H1 (cell line): ENCODE measurements at regions not wholly inside any gene's neighbourhood (a gene's known extent, or its start where the extent isn't known, plus 50 kb on each side); places are given as distances from the start of the nearest gene placed in this dataset.

Experiments used
- CTCF ChIA-PET: fragments of 300-600 bp; sonication (Branson Sonifier 250); formaldehyde crosslinking; loops from one replicate; lab custom pipeline; 2021; ENCODE audit not compliant: partially characterized antibody; lab: Charles Lee
- POLR2A ChIA-PET: fragments of 300-600 bp; sonication (Branson Sonifier 250); formaldehyde crosslinking; loops from one replicate; lab custom pipeline; 2021; ENCODE audit warnings: inconsistent platforms; ENCODE audit not compliant: partially characterized antibody; lab: Charles Lee
- DNase-seq, 2 experiments: peaks; one replicate each; pipeline versions ENCODE4 v3.0.0 to v3.0.0-alpha.2; 2010 to 2022; ENCODE audit warnings: low spot score in 2 of 2, low read depth in 1 of 2, mixed read lengths in 1 of 2
- FAIRE-seq: peaks from 2 replicates; lab custom pipeline; 2011; peaks lifted over from hg19 to GRCh38; lab: Jason Lieb, UNC
- H2AFZ ChIP-seq: 2 replicates; pipeline ENCODE4 v1.8.1; 2012; ENCODE audit warnings: low read length, inconsistent platforms
- H2AK5ac ChIP-seq: 2 replicates; pipeline ENCODE4 v1.6.1; 2013; ENCODE audit warnings: low read depth, low read length
- H2BK120ac ChIP-seq: replicated peaks from 2 replicates; pipeline ENCODE3; 2013; ENCODE audit warnings: low read depth, low read length, inconsistent platforms
- H2BK12ac ChIP-seq: 2 replicates; pipeline ENCODE4 v1.6.1; 2013; ENCODE audit warnings: low read depth, low read length
- H2BK15ac ChIP-seq: 2 replicates; pipeline ENCODE4 v1.6.1; 2013; ENCODE audit warnings: low read length
- H2BK20ac ChIP-seq: 2 replicates; pipeline ENCODE4 v1.6.1; 2013; ENCODE audit warnings: low read length
- H2BK5ac ChIP-seq: 2 replicates; pipeline ENCODE4 v1.6.1; 2013; ENCODE audit warnings: low read depth, low read length
- H3K14ac ChIP-seq: 2 replicates; pipeline ENCODE4 v1.6.1; 2013; ENCODE audit warnings: inconsistent platforms; ENCODE audit not compliant: insufficient read length
- H3K18ac ChIP-seq: 2 replicates; pipeline ENCODE4 v1.6.1; 2013; ENCODE audit warnings: low read length; ENCODE audit errors: extremely low read depth
- H3K23ac ChIP-seq: 2 replicates; pipeline ENCODE4 v1.6.1; 2013; ENCODE audit warnings: inconsistent platforms; ENCODE audit not compliant: insufficient read length
- H3K23me2 ChIP-seq: 2 replicates; pipeline ENCODE4 v1.6.1; 2013; ENCODE audit warnings: low read depth, low read length
- H3K27ac ChIP-seq: 2 replicates; pipeline ENCODE4 v1.6.1; 2011; ENCODE audit warnings: low read depth, low read length, inconsistent platforms
- H3K27me3 ChIP-seq, 4 experiments: replicated peaks in 1 of 4; 1 replicate in 1 of 4; 2 replicates in 3 of 4; pipeline versions ENCODE4 v1.6.1 to v1.8.1; 2011 to 2013; ENCODE audit warnings: low read length in 3 of 4, mild to moderate bottlenecking in 3 of 4, inconsistent platforms in 2 of 4, mixed read lengths in 2 of 4, moderate library complexity in 1 of 4; ENCODE audit not compliant: control insufficient read depth in 3 of 4, insufficient read depth in 3 of 4; ENCODE audit errors: extremely low read depth in 1 of 4
- H3K36me3 ChIP-seq, 4 experiments: 2 replicates each; pipeline versions ENCODE4 v1.6.1 to v1.8.1; 2011 to 2013; ENCODE audit warnings: mild to moderate bottlenecking in 4 of 4, low read length in 3 of 4, moderate library complexity in 2 of 4, control low read depth in 1 of 4, inconsistent platforms in 1 of 4; ENCODE audit not compliant: insufficient read depth in 4 of 4, control insufficient read depth in 2 of 4
- H3K4ac ChIP-seq: replicated peaks from 2 replicates; pipeline ENCODE3; 2013; ENCODE audit warnings: low read length, low read depth, mixed read lengths, inconsistent platforms; ENCODE audit not compliant: insufficient read length
- H3K4me1 ChIP-seq, 4 experiments: replicated peaks in 1 of 4; 1 replicate in 1 of 4; 2 replicates in 3 of 4; pipeline versions ENCODE4 v1.6.1 to v1.8.1; 2011 to 2013; ENCODE audit warnings: low read length in 3 of 4, inconsistent platforms in 2 of 4, mixed read lengths in 1 of 4; ENCODE audit not compliant: insufficient read depth in 4 of 4, control insufficient read depth in 3 of 4
- H3K4me2 ChIP-seq, 2 experiments: 2 replicates each; pipeline versions ENCODE4 v1.6.1 to v1.8.1; 2011 to 2013; ENCODE audit warnings: low read depth in 2 of 2, low read length in 2 of 2, control low read depth in 1 of 2, inconsistent platforms in 1 of 2, mild to moderate bottlenecking in 1 of 2; ENCODE audit not compliant: insufficient read depth in 1 of 2
- H3K4me3 ChIP-seq, 4 experiments: fragments of 200-600, 300-600 bp in 1 of 4; sonication (generic), shearing (Covaris generic), sonication (Bioruptor Twin) in 1 of 4; 2 replicates each; pipeline versions ENCODE4 v1.5.1 to v1.8.1; 2011 to 2016; ENCODE audit warnings: low read length in 4 of 4, low read depth in 3 of 4, control low read depth in 2 of 4, inconsistent platforms in 2 of 4, mild to moderate bottlenecking in 2 of 4, mixed read lengths in 1 of 4, moderate library complexity in 1 of 4; ENCODE audit not compliant: insufficient read depth in 2 of 4; ENCODE audit errors: extremely low read depth in 1 of 4
- H3K56ac ChIP-seq: replicated peaks from 2 replicates; pipeline ENCODE3; 2013; ENCODE audit warnings: low read depth, mild to moderate bottlenecking, mixed read lengths, low read length, inconsistent platforms; ENCODE audit not compliant: insufficient read length
- H3K79me1 ChIP-seq: 2 replicates; pipeline ENCODE4 v1.6.1; 2013; ENCODE audit warnings: low read depth, low read length, control low read depth
- H3K79me2 ChIP-seq, 2 experiments: 2 replicates each; pipeline versions ENCODE4 v1.6.1 to v1.8.1; 2012 to 2013; ENCODE audit warnings: low read length in 2 of 2, mild to moderate bottlenecking in 2 of 2, inconsistent platforms in 1 of 2; ENCODE audit not compliant: insufficient read depth in 2 of 2, control insufficient read depth in 1 of 2
- H3K9ac ChIP-seq, 4 experiments: replicated peaks in 1 of 4; 1 replicate in 1 of 4; 2 replicates in 3 of 4; pipeline versions ENCODE4 v1.6.1 to v1.8.1; 2011 to 2013; ENCODE audit warnings: low read depth in 3 of 4, low read length in 3 of 4, control low read depth in 2 of 4, mild to moderate bottlenecking in 2 of 4, moderate library complexity in 2 of 4, inconsistent platforms in 1 of 4; ENCODE audit errors: extremely low read depth in 1 of 4
- H3K9me3 ChIP-seq, 2 experiments: 2 replicates each; pipeline versions ENCODE4 v1.6.1 to v1.8.1; 2012 to 2013; ENCODE audit warnings: mild to moderate bottlenecking in 2 of 2, moderate library complexity in 2 of 2, control low read depth in 1 of 2, inconsistent platforms in 1 of 2, low read depth in 1 of 2, low read length in 1 of 2, mixed read lengths in 1 of 2; ENCODE audit not compliant: insufficient read depth in 2 of 2
- H4K20me1 ChIP-seq, 2 experiments: replicated peaks in 1 of 2; 2 replicates each; pipeline versions ENCODE3 to v1.8.1; 2011 to 2013; ENCODE audit warnings: inconsistent platforms in 2 of 2, low read length in 2 of 2, mild to moderate bottlenecking in 1 of 2; ENCODE audit not compliant: insufficient read depth in 2 of 2, control insufficient read depth in 1 of 2
- H4K5ac ChIP-seq: 2 replicates; pipeline ENCODE4 v1.6.1; 2013; ENCODE audit warnings: low read length, low read depth, mixed read lengths, inconsistent platforms; ENCODE audit not compliant: insufficient read length
- H4K8ac ChIP-seq: 2 replicates; pipeline ENCODE4 v1.8.0; 2013; ENCODE audit warnings: mild to moderate bottlenecking, moderate library complexity, low read length, inconsistent platforms; ENCODE audit not compliant: insufficient read depth; ENCODE audit errors: extremely low read depth
- H4K91ac ChIP-seq: replicated peaks from 2 replicates; pipeline ENCODE3; 2013; ENCODE audit warnings: low read length, mixed read lengths, inconsistent platforms; ENCODE audit not compliant: insufficient read length
- NANOG ChIP-seq: IDR thresholded peaks from 2 replicates; pipeline ENCODE4 v1.6.1; 2011; ENCODE audit warnings: low read length, low read depth, mild to moderate bottlenecking, inconsistent platforms; ENCODE audit not compliant: insufficient read depth, poor library complexity, severe bottlenecking
- TAF7 ChIP-seq: optimal IDR thresholded peaks from 2 replicates; pipeline ENCODE3; 2011; ENCODE audit warnings: low read depth, mild to moderate bottlenecking, inconsistent platforms, low read length, moderate library complexity, borderline replicate concordance
- WGBS, 2 experiments: shearing (Covaris generic) in 1 of 2; methylation state at CpG; one replicate each; pipeline versions ENCODE4 v1.1.6 to v1.1.7; 2013 to 2015; ENCODE audit warnings: low lambda C conversion rate in 2 of 2, mixed read lengths in 2 of 2, inconsistent platforms in 1 of 2, low coverage in 1 of 2, missing lambda C conversion rate in 1 of 2; ENCODE audit not compliant: insufficient replicate concordance in 2 of 2, insufficient coverage in 1 of 2, insufficient read length in 1 of 2; ENCODE audit errors: extremely low coverage in 1 of 2, missing lambda C conversion rate in 1 of 2; 5-methylcytosine and 5-hydroxymethylcytosine counted together

DNA sequence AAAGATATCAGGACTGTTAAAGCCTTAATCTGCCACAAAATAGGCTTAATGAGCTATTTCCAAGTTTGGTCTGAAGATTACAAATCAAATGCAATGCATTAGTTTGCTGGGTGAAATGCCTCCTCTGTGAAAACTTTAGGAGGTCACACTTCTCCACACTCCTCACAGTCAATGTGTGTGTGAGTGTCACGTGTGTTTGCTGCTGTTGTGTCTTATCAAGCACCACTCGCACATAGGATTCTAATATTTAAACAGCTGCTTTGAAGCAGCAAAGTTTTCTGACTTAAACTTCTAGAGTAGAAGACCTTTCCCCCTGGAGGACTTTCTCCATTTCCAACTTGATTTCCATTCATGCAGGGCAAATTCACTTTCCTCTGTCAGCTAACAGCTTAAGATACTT is 203.2 kb upstream of the PEX5L start:
- FAIRE-seq, result no peak
- Histone ChIP-seq H2BK20ac (no peak overlapping the region), H3K56ac (no peak overlapping the region)

More for the DNA sequence above, 203.2 kb upstream of the PEX5L start:
- H2BK15ac ChIP-seq, result no peak overlapping the region
- H3K9me3 ChIP-seq, result peaks cover 5 to 7% of the 10 kb centered on the region in 2 experiments; a peak in 3 of 4 replicates
- CTCF ChIA-PET, result interaction anchor here (1.1 kb wide), 2 partner anchors 11 to 367 kb away, joined by 3 read pairs; no protein-coding TSS in a partner anchor
- no peak overlapping the region for H2BK5ac ChIP-seq
- no peak overlapping the region for H3K4me3 ChIP-seq
- no peak overlapping the region for H3K27ac ChIP-seq
- H3K23ac ChIP-seq, result peak overlapping the region; percentile 27
- no peak overlapping the region for H4K8ac ChIP-seq
- no peak for DNase-seq
- POLR2A ChIA-PET, result no interaction called here
- H2AK5ac ChIP-seq, result no peak overlapping the region
- no peak overlapping the region for H3K4me2 ChIP-seq
- no peaks in the 10 kb centered on the region for H3K4me1 ChIP-seq
- H2BK12ac ChIP-seq, result no peak overlapping the region
- H3K18ac ChIP-seq, result no peak overlapping the region
- H3K14ac ChIP-seq, result no peak overlapping the region
- H2BK120ac ChIP-seq, result no peak overlapping the region
- WGBS, 2 experiments, result 83% methylated on average over 2 of the region's 2 CpGs; no CpG with 5 or more reads in 1 of the 2 experiments
- TF ChIP-seq NANOG (no peak), TAF7 (no peak)
- H3K23me2 ChIP-seq, result no peaks in the 10 kb centered on the region
- no peak overlapping the region for H2AFZ ChIP-seq
- H3K27me3 ChIP-seq, result no peaks in the 10 kb centered on the region
- no peak overlapping the region for H4K91ac ChIP-seq
- H3K4ac ChIP-seq, result no peak overlapping the region
- H4K5ac ChIP-seq, result no peak overlapping the region
- H4K20me1 ChIP-seq, result no peaks in the 10 kb centered on the region
- no peaks in the 10 kb centered on the region for H3K79me2 ChIP-seq
- no peaks in the 10 kb centered on the region for H3K36me3 ChIP-seq
- no peaks in the 10 kb centered on the region for H3K79me1 ChIP-seq
- no peak overlapping the region for H3K9ac ChIP-seq
